GM12892 (cell line): ENCODE measurements at regions not wholly inside any gene's neighbourhood (a gene's known extent, or its start where the extent isn't known, plus 50 kb on each side); places are given as distances from the start of the nearest gene placed in this dataset.

ENCODE experiments used
- POLR2A ChIP-seq: IDR thresholded peaks from 2 replicates; pipeline ENCODE4 v1.6.1; 2011; ENCODE audit warnings: low read depth, low read length, control low read depth
- TAF1 ChIP-seq: IDR thresholded peaks from 2 replicates; pipeline ENCODE4 v1.6.1; 2011; ENCODE audit warnings: low read depth, mild to moderate bottlenecking, control low read depth, low read length, borderline replicate concordance

GRCh38 chr19:30882411-30883005, 466.7 kb downstream of the TSHZ3 start:
- TF ChIP-seq TAF1 (no peak), POLR2A (no peak)
